ENCODE measurements at regions not wholly inside any gene's neighbourhood (a gene's known extent, or its start where the extent isn't known, plus 50 kb on each side); places are given as distances from the start of the nearest gene placed in this dataset.

DNA sequence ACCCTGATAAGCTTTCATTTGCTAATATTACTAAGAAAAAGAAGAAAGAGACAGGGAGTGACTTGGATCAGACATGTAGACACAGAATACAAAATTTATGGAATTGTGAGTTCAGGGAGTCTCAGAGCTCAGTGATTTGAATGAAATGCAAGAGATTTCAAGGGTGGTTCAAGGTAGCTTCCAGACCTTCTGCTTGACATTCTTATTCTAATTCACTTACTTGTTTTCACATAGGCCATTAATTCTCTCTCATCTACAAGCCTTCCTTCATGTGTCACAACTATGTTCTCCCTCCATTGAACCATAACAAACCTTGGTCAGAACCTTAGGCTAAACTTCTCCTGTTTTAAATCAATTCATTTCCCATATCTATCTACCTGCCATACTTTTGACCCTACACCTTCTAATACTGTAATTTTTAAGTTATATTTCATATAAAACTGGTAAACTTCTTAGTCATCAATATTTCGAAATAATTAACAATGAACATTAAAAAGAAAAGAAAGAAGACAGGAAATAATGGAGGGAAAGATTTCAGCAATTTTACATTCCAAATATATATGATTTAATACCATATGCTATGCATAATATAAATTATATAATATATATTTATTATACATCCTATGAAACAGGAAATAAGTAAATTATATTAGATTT, 139.2 kb upstream of the PDE1A start:
- TF ChIP-seq, protein P1, sequence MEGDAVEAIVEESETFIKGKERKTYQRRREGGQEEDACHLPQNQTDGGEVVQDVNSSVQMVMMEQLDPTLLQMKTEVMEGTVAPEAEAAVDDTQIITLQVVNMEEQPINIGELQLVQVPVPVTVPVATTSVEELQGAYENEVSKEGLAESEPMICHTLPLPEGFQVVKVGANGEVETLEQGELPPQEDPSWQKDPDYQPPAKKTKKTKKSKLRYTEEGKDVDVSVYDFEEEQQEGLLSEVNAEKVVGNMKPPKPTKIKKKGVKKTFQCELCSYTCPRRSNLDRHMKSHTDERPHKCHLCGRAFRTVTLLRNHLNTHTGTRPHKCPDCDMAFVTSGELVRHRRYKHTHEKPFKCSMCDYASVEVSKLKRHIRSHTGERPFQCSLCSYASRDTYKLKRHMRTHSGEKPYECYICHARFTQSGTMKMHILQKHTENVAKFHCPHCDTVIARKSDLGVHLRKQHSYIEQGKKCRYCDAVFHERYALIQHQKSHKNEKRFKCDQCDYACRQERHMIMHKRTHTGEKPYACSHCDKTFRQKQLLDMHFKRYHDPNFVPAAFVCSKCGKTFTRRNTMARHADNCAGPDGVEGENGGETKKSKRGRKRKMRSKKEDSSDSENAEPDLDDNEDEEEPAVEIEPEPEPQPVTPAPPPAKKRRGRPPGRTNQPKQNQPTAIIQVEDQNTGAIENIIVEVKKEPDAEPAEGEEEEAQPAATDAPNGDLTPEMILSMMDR (IDR thresholded peaks at IDR 0.05), result no peak
- TF ChIP-seq POLR2A (IDR thresholded peaks at IDR 0.05), result no peak
